ENCODE measurements at regions not wholly inside any gene's neighbourhood (a gene's known extent, or its start where the extent isn't known, plus 50 kb on each side); places are given as distances from the start of the nearest gene placed in this dataset.

DNA sequence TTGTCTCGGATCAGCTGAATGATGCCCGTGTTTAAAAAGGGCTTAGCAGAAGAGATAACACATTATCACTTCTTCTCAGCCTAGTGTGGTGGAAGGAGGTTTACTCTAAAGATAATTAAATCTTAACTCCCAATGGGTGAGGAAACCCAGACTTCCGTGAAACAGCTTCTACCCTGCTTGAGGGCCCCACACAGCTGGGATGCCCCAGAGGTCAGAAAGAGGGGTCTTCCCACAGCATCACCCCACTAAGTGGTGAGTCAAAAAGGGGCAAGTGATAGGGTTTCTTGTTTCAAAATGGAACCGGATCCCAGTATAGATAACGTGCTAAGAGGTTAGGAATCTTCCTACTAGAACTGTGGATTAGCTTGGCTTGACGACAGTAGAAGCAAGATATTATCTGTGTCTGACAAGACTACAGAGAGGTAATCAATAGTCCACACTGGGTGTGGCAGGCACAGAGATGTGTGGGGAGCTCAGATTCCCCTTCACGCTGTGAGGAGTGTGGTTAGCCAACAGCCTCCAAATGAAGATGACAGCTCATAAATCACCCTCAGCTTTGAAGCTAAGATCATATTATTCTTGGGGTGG, 129.6 kb upstream of the COPS8 start:
- H3K4me3 ChIP-seq (ENCODE audit: low read length) = no peak overlapping the region
- intact Hi-C loops (cut with DNase I) = no loop called here
- WGBS = 69% methylated on average over 7 of the region's 7 CpGs
- no peak for ATAC-seq
- no peaks in the 10 kb centered on the region for H3K9me3 ChIP-seq (ENCODE audit: control insufficient read depth, low read length)
- DNase-seq = no peak
- no peaks in the 10 kb centered on the region for H3K27me3 ChIP-seq (ENCODE audit: control insufficient read depth, insufficient read depth)
- H3K27ac ChIP-seq (ENCODE audit: low read length) = no peak overlapping the region
- H3K4me1 ChIP-seq (ENCODE audit: control insufficient read depth, insufficient read depth, low read length) = no peaks in the 10 kb centered on the region

DNA sequence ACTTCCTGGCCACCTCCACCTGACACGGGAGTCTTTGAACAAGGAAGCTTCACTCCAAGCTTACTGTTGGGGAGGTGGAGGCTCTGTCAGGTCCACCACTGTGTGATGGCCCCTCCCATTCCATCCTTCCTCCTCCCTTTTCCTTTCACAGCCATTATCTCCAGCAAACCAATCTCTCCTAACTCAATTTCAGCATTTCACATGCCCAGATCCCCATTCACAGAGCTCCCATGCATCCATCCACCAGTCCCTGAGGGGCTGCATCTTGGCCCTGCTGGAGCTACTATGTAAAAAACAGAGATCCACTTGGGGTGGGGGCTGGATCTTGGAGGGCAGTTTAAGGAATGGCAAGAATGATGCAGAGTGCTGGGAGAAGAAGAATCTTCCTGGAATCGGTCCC, 129.0 kb upstream of the COPS8 start:
- no peak for DNase-seq
- ATAC-seq = no peak

DNA sequence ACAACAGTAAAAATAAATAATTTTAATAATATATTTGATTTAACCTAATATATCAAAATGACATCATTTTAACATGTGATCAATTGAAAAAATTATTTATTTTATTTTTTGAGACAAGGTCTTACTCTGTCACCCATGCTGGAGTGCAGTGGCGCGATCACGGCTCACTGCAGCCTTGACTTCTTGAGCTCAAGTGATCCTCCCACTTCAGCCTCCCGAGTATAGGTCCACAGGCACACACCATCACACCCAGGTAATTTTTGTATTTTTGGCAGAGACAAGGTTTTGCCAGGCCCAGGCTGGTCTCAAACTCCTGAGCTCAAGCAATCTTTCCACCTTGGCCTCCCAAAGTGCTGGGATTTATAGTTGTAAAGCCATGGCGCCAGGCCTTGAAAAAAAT, 126.7 kb upstream of the COPS8 start:
- Histone ChIP-seq H3K9me3 (ENCODE audit: control insufficient read depth, low read length) (no peaks in the 10 kb centered on the region), H3K27ac (ENCODE audit: low read length) (no peak overlapping the region), H3K4me1 (ENCODE audit: control insufficient read depth, insufficient read depth, low read length) (no peaks in the 10 kb centered on the region), H3K4me3 (ENCODE audit: low read length) (no peak overlapping the region), H3K27me3 (ENCODE audit: control insufficient read depth, insufficient read depth) (no peaks in the 10 kb centered on the region)
- intact Hi-C loops (cut with DNase I) = no loop called here
- ATAC-seq = no peak
- 89% methylated on average over 5 of the region's 5 CpGs for WGBS
- DNase-seq = no peak

More for the DNA sequence above, 129.0 kb upstream of the COPS8 start:
- H3K9me3 ChIP-seq (ENCODE audit: control insufficient read depth, low read length) = no peaks in the 10 kb centered on the region
- no peaks in the 10 kb centered on the region for H3K4me1 ChIP-seq (ENCODE audit: control insufficient read depth, insufficient read depth, low read length)
- 70% methylated on average over 2 of the region's 2 CpGs for WGBS
- intact Hi-C loops (cut with DNase I) = no loop called here
- H3K27ac ChIP-seq (ENCODE audit: low read length) = no peak overlapping the region
- H3K4me3 ChIP-seq (ENCODE audit: low read length) = no peak overlapping the region
- H3K27me3 ChIP-seq (ENCODE audit: control insufficient read depth, insufficient read depth) = no peaks in the 10 kb centered on the region

DNA sequence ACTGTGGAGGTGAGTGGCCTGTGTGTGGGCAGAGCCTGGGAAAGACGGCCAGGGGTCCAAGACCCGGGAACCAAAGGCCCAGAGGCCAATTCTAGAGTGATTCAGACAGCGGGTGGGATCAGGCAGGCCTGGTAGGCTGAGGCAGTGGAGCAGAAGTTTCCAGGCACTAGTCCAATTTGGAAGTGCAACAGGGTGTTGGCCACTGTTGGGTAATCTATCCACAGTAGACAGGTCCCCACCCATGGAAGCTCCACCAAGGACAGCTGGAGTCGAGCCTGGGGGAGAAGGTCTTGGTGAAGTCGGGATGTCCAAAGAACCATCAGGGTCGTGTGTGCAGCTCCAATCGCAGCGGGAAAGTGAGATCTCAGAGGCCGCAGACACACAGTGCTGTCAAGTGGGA, 125.8 kb upstream of the COPS8 start:
- DNase-seq (peak; percentile 57 to 77 (median 68)), ATAC-seq (peak; percentile 82 to 97)
- Histone ChIP-seq H3K4me3 (ENCODE audit: low read length) (no peak overlapping the region), H3K27me3 (ENCODE audit: control insufficient read depth, insufficient read depth) (no peaks in the 10 kb centered on the region), H3K27ac (ENCODE audit: low read length) (no peak overlapping the region), H3K9me3 (ENCODE audit: control insufficient read depth, low read length) (no peaks in the 10 kb centered on the region), H3K4me1 (ENCODE audit: control insufficient read depth, insufficient read depth, low read length) (no peaks in the 10 kb centered on the region)
- intact Hi-C loops (cut with DNase I) = no loop called here
- 75% methylated on average over 9 of the region's 9 CpGs for WGBS

DNA sequence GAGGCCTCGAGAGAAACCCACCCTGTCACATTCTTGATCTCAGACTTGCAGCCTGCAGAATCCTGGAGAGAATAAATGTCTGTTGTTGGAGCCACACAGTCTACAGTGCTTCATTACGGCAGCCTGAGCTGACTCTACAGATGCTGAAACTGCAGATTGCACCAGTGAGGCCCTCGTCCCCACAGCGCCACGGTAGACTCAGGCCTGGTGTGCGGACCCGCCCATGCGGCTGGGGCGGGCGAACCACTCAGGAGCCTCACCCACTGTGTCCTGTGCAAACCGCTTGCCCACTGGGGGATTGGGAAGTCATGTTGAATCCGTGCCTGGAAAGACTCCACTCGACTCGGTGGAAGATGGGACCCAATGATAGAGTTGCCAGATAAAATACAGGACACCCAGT, 125.2 kb upstream of the COPS8 start:
- ATAC-seq = no peak
- Histone ChIP-seq H3K9me3 (ENCODE audit: control insufficient read depth, low read length) (no peaks in the 10 kb centered on the region), H3K27me3 (ENCODE audit: control insufficient read depth, insufficient read depth) (no peaks in the 10 kb centered on the region), H3K27ac (ENCODE audit: low read length) (no peak overlapping the region), H3K4me3 (ENCODE audit: low read length) (no peak overlapping the region), H3K4me1 (ENCODE audit: control insufficient read depth, insufficient read depth, low read length) (no peaks in the 10 kb centered on the region)
- WGBS = 97% methylated on average over 14 of the region's 14 CpGs
- intact Hi-C loops (cut with DNase I) = no loop called here
- no peak for DNase-seq

DNA sequence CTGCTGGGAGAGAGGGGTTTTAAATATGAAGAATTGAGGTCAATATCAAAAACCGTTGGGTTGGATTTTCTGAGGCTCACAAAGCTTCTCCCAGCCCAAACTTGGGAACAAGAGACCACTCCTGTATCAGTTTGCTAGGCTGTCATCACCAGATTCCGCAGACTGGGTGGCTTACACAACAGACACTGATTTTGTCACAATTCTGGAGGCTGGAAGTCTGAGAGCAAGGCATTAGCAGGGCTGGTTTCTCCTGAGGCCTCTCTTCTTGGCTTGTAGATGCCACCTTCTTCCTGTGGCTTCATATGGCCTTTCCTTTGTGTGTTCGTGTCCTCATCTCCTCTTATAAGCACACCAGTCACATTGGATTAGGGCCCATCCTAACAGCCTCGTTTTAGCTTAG, 122.9 kb upstream of the COPS8 start:
- no peak for DNase-seq
- Histone ChIP-seq H3K4me1 (ENCODE audit: control insufficient read depth, insufficient read depth, low read length) (no peaks in the 10 kb centered on the region), H3K27ac (ENCODE audit: low read length) (no peak overlapping the region), H3K9me3 (ENCODE audit: control insufficient read depth, low read length) (no peaks in the 10 kb centered on the region), H3K27me3 (ENCODE audit: control insufficient read depth, insufficient read depth) (no peaks in the 10 kb centered on the region), H3K4me3 (ENCODE audit: low read length) (no peak overlapping the region)
- ATAC-seq = no peak
- WGBS = 86% methylated on average over 4 of the region's 4 CpGs
- intact Hi-C loops (cut with DNase I) = no loop called here

DNA sequence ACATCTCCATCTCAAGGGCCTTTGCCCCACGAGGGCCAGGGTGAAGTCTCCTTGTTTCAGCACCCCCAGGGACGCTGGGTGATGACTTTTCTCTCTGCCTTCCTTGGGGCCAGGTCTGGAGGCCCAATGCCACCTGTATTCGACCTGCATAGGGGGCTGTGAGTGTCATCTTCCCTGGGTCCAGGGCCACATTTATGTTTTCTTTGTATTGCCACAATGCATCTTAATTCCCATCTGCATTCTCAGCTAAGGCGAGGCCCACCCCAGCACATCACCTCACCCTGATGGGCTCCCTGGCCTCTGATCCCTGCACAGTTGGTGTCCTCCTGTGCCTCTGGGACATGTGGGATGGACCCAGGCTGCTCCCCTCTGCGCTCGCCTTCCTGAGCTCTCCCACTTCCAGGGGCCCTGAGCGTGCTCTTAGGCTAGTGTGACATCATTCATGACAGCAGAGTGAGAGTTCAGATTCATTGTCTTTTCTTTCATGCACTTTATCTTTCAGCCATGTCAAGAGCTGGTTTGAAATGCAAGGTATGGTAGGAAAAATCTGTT, 122.0 kb upstream of the COPS8 start:
- WGBS = 89% methylated on average over 7 of the region's 7 CpGs

DNA sequence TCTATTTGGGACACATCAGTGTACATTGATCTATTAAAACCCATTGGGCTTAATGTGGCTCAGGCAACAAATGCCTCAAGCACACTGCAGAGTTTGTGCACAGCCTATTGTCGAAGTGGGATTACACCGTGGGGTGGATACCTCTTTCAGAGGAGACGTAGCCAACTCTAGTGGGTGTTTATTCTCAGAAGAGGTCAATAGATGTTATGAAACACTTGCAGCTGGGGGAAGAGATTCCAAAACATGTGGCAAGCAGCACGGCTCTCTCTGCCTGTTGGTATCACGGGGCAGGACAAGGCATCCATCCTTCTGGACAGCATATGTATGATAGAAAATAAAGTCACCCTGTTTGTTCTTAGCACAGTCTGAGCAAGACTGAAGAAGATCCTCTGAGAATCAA, 121.4 kb upstream of the COPS8 start:
- intact Hi-C loops (cut with DNase I) = no loop called here
- Histone ChIP-seq H3K27me3 (ENCODE audit: control insufficient read depth, insufficient read depth) (no peaks in the 10 kb centered on the region), H3K4me1 (ENCODE audit: control insufficient read depth, insufficient read depth, low read length) (no peaks in the 10 kb centered on the region), H3K27ac (ENCODE audit: low read length) (no peak overlapping the region), H3K4me3 (ENCODE audit: low read length) (no peak overlapping the region), H3K9me3 (ENCODE audit: control insufficient read depth, low read length) (no peaks in the 10 kb centered on the region)
- peak in 1 of 2 donors; percentile 15 for ATAC-seq
- 72% methylated on average over 5 of the region's 5 CpGs for WGBS
- DNase-seq = no peak

More for the DNA sequence above, 122.0 kb upstream of the COPS8 start:
- ATAC-seq (no peak), DNase-seq (no peak)
- no peak overlapping the region for H3K27ac ChIP-seq (ENCODE audit: low read length)
- no peaks in the 10 kb centered on the region for H3K27me3 ChIP-seq (ENCODE audit: control insufficient read depth, insufficient read depth)
- intact Hi-C loops (cut with DNase I) = no loop called here
- H3K4me3 ChIP-seq (ENCODE audit: low read length) = no peak overlapping the region
- no peaks in the 10 kb centered on the region for H3K4me1 ChIP-seq (ENCODE audit: control insufficient read depth, insufficient read depth, low read length)
- H3K9me3 ChIP-seq (ENCODE audit: control insufficient read depth, low read length) = no peaks in the 10 kb centered on the region

DNA sequence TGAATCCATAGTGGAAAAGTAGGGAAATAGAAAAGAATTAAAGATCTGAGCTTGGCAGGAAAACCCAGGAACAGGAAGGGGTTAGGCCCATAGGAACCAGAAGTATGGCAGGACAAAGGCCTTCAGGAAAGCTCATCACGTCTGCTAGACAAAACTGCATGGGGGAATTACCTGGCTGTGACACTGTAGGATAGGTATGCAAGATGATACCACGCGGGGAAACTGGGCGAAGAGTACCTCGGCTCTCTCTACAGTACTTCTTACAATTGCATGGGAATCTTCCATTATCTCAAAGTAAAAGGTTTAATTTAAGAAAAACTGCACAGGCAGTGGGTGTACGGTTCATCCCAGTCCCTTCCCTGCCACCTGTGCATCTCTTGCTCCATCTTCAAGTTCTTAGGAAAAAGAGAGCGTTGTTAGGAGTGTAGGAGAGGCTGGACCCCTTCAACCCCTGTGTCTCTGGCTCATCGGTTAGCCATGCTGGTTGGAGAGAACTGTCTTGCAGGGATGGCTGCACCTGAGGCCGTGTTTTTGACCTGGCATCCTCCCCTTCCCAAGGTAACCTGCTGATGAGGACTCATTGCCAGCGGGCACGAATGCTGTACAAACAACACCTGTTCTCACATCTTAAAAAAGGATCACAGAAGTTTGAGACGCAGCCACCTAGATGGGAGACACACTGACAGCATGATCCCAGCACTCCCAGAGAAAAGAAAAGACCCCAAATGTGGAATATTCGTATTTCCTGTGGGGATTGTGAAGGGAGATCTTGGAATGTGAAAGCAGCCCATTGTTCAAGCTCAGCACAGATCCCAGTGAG, 120.5 kb upstream of the COPS8 start:
- WGBS = 86% methylated on average over 13 of the region's 13 CpGs
- intact Hi-C loops (cut with DNase I) = no loop called here
- no peaks in the 10 kb centered on the region for H3K27me3 ChIP-seq (ENCODE audit: control insufficient read depth, insufficient read depth)
- H3K9me3 ChIP-seq (ENCODE audit: control insufficient read depth, low read length) = no peaks in the 10 kb centered on the region
- no peaks in the 10 kb centered on the region for H3K4me1 ChIP-seq (ENCODE audit: control insufficient read depth, insufficient read depth, low read length)
- ATAC-seq (no peak), DNase-seq (no peak)
- no peak overlapping the region for H3K27ac ChIP-seq (ENCODE audit: low read length)
- H3K4me3 ChIP-seq (ENCODE audit: low read length) = no peak overlapping the region

DNA sequence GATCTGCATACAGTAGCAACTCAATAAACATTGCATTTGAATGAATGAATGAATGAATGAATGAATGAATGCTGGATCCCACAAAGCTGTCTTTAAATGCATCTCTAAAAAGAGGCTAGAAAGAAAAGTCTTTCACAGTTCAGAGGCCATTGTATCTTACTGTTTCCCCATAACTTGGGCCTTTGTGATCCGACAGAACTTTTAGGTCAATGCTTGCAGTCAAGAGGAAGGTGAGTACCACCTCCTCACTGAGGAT, 119.9 kb upstream of the COPS8 start:
- WGBS = 35% methylated on average over 1 of the region's 1 CpG
- no peaks in the 10 kb centered on the region for H3K9me3 ChIP-seq (ENCODE audit: control insufficient read depth, low read length)
- no peak for ATAC-seq
- H3K4me1 ChIP-seq (ENCODE audit: control insufficient read depth, insufficient read depth, low read length) = no peaks in the 10 kb centered on the region
- H3K4me3 ChIP-seq (ENCODE audit: low read length) = no peak overlapping the region
- intact Hi-C loops (cut with DNase I) = no loop called here
- no peak for DNase-seq
- H3K27me3 ChIP-seq (ENCODE audit: control insufficient read depth, insufficient read depth) = no peaks in the 10 kb centered on the region
- H3K27ac ChIP-seq (ENCODE audit: low read length) = no peak overlapping the region

DNA sequence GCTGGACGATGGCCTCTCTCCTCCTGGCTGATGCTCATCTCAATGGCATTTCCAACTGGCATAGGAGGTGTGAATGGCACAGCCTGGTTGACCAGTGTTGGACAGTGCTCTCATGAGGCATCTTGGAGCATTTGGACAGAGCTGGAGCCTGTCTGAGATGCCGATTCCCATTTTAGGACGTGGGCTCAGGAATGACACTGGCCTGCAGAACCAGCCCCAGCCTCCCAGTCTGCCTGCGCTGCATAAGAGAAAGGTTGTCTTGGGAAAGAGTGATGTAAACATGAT, 118.2 kb upstream of the COPS8 start:
- 79% methylated on average over 4 of the region's 4 CpGs for WGBS
- no peak for ATAC-seq

More for the DNA sequence above, 118.2 kb upstream of the COPS8 start:
- Histone ChIP-seq H3K4me1 (ENCODE audit: control insufficient read depth, insufficient read depth, low read length) (peaks cover under 1% of the 10 kb centered on the region), H3K9me3 (ENCODE audit: control insufficient read depth, low read length) (no peaks in the 10 kb centered on the region), H3K4me3 (ENCODE audit: low read length) (no peak overlapping the region), H3K27ac (ENCODE audit: low read length) (no peak overlapping the region), H3K27me3 (ENCODE audit: control insufficient read depth, insufficient read depth) (no peaks in the 10 kb centered on the region)
- no peak for DNase-seq
- intact Hi-C loops (cut with DNase I) = no loop called here

Data from right cardiac atrium (tissue), 5 donors.